Activated CD4-positive, alpha-beta T cell treated with anti-CD3 and anti-CD28 coated beads, Interleukin-2, Interleukin-4, amounts not matched to agents 100 ng/mL and 50 ng/mL, durations not matched to agents 16 hours and 8 hours (primary cell): ENCODE measurements at regions not wholly inside any gene's neighbourhood (a gene's known extent, or its start where the extent isn't known, plus 50 kb on each side); places are given as distances from the start of the nearest gene placed in this dataset.

Experiments used
- DNase-seq: peaks from one replicate; pipeline ENCODE4 v3.0.0-alpha.2; 2020; ENCODE audit warnings: low spot score

- no peak for DNase-seq
These were observed 629.0 kb downstream of the TBC1D22A start for GRCh38 chr22:47391169-47392053.

GRCh38 chr22:47390026-47390970 is 627.8 kb downstream of the TBC1D22A start:
- no peak for DNase-seq

- no peak for DNase-seq
These were observed 626.8 kb downstream of the TBC1D22A start for GRCh38 chr22:47389201-47389600.

- no peak for DNase-seq
These were observed 626.3 kb downstream of the TBC1D22A start for GRCh38 chr22:47388778-47389177.

DNA sequence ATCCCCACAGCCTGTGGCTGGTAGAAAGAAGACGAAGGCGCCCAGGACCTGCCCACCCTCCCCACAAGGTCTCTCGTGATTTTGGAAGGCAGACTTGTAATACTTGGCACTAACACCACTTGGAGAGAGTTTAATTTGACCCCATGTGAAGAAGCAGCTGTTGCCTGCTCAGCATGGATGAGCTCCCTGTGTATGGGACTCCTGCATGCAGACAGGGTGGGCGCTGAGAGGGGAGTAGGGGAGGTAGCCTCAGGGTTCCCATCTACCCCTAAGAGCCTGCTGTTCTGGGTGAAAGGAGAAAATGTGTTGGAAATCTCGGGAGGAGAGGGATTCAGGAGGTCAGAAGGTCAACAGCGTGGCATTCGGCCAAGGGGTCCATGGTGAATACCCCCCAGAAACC is 625.9 kb downstream of the TBC1D22A start:
- DNase-seq: no peak

- no peak for DNase-seq
These were observed 624.5 kb downstream of the TBC1D22A start for GRCh38 chr22:47386812-47387510.

DNA sequence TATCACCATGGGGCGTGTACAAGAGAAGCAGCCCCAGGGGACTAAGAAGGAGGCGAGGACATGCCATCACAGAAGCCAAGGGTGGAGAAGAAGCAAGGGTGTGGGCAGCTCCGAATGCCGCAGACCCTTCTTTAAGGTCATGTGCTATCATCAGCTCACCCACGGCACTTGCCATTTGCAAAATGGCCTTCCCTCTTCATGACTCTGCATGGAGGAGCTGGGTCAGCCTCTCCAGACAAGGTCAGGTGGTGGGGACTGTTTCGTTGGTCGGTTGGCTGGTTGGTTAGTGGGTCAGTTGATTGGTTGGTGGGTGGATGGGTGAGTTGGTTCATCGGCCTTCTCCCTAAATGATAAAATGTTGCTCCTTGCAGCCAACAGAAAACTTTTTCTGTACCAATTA is 622.5 kb downstream of the TBC1D22A start:
- no peak for DNase-seq

- DNase-seq: no peak
These were observed 619.9 kb downstream of the TBC1D22A start for GRCh38 chr22:47382164-47382890.

DNA sequence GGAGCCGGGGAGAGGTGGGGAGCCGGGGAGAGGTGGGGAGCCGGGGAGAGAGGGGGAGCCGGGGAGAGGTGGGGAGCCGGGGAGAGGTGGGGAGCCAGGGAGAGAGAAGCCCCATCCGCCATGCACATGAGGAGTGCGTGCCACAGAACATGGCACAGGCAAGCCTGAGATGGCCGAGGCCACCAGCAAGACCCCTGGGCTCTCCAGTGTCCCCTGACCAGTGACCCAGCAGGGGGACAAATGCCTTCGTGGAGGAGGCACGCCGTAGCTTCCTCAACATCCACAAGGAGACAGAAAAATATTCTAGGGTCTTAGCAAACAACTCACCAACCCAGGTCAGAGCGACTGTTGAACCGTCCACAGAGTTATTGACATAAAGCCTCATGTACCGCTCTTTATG is 618.8 kb downstream of the TBC1D22A start:
- no peak for DNase-seq

DNA sequence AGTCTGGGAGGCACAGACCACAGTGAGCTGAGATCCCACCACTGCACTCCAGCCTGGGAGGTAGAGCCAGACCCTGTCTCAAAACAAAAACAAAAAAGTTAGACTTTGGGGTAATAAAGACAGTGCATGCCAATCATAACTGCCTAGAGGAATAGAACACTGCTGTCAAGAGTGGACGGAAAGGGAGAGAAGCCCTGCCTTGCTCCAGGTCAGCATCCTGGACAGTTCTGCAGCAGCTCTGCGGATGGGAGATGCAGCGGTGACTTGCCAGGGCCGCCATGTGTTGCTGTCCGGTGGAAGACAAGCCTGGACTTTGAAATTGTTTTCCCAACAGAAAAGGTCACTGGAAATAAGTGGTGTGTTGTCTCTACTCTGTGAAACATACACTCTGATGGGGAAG is 618.2 kb downstream of the TBC1D22A start:
- DNase-seq: no peak

DNA sequence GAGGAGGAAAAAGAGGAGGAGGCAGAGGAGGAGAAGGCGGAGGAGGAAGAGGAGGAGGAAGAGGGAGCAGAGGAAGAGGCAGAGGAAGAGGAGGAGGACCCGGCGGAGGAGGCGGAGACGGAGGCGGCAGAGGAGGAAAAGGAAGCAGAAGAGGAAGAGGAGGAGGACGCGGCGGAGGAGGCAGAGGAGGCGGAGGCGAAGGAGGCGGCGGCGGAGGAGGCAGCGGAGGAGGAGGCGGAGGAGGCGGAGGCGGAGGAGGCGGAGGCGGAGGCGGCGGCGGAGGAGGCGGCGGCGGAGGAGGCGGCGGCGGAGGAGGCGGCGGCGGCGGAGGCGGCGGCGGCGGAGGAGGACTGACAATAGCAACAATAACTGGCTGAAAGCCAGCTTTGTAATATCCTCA is 616.6 kb downstream of the TBC1D22A start:
- DNase-seq: no peak

DNA sequence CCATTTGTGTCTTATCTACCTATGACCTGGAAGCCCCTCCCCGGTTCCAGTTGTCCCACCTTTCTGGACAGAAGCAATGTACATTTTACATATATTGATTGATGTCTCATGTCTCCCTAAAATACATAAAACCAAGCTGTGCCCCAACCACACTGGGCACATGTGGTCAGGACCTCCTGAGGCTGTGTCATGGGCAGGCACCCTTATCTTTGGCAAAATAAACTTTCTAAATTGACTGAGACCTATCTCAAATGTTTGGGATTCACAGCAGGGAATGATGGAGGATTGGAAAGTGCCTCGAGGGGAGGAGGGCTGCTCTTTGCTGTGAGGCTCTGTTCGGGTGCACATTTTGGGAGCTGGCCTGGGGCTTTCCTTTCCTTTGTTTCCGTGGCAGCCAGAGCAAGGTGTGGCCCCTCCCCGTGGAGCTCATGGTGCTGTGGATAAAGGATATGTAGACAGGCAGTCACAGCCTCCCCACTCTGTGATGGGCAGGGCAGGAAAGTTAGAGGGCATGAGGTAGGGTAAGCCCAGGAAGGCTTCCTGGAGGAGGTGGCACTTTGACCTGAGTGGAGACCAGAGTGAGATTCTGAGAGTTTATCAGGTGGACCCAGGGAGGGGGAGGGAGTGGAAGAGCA is 615.6 kb downstream of the TBC1D22A start:
- DNase-seq: no peak

DNA sequence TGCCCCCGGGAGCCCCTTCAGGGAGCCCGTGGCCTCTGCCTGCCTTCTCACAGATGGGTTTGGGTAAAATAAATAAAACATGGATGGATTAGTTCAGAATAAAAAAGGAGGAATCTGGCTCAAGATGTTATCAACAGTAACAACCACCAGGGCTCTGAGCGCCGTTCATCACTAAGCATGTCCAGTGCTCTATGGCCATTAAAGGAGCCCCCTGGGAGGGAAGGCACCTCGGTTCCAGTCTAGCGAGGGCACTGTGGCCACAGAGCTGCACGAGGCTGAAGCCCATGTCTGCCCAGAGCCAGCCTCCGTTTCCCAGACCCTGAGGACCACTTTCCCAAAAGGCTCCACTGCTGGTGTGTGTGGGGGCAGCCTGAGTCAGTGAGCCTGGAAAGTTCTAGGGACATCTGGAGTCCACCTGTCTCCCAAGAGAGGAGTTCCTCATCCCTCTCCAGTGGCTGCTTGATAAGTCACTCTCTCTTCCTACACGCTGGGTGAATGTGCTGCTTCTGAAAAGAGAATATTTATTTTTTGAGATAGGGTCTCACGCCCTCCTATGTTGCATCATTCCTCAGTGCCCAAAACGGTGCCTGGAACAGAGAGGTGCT is 614.6 kb downstream of the TBC1D22A start:
- DNase-seq: no peak

GRCh38 chr22:47376322-47376700 is 613.9 kb downstream of the TBC1D22A start:
- DNase-seq: no peak

DNA sequence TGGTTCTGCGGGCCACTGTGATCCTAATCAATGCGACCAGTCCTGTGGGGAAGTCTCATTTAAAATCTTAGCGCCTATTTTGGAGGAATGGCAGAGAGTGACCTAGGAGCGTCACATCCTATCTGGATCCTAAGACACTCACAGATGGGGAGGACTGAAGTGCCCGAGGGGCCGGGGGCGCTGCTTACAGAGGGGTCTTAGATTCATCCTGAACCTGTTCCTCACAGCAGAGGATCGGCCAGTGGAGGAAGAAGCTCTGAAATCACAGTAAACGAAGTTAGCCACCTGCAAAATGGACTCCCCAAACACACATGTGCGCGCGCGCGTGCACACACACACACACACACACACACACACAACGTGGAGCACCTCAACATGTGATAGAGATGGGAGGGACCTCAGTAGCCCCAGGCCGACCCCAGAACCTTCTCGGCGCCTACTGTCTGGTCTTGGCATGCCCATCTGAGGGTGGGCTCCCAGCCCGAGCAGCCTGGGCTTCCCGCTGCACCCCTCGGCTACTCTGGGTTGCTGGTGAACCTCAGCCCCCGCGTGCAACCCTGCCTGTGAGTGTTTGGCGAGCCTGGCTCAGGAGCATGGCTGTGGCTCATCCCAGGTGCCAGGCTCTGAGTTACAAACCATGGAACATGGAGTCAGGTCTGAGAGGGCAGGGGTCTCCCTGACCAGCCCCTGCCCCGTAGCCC is 613.3 kb downstream of the TBC1D22A start:
- DNase-seq: no peak

DNA sequence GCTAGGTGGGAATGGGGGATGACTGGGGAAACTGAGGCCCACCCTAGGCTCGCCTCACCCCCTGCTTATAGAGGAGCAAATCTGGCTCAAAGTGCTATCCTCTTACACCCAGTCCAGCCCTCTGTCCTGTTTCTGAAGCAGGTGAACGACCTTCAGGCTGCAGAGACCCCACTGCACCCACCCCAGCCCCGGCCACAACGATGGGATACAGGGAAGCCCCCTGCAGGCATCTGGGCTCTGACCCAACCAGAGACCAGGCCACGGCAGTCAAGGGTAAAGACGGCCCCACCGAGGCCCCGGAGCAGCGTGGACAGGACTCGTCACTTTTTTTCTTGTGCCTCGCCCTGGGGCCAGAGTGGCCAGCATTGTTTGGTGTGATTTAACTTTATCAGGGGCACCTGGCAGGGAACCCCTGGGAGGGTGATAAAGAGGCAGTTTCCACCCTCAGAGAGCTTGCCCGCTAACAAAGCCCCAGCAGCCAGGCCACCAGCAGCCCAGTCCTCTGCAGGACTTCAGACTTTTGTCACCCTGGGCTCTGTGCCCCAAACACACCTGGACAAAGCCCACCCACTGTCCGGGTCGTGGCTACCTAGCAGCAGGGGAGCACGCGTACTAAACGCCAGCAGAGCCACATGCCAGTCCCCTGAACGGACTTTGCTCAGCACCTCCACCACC is 612.6 kb downstream of the TBC1D22A start:
- no peak for DNase-seq

GRCh38 chr22:47374273-47374771 is 611.9 kb downstream of the TBC1D22A start:
- DNase-seq: no peak

DNA sequence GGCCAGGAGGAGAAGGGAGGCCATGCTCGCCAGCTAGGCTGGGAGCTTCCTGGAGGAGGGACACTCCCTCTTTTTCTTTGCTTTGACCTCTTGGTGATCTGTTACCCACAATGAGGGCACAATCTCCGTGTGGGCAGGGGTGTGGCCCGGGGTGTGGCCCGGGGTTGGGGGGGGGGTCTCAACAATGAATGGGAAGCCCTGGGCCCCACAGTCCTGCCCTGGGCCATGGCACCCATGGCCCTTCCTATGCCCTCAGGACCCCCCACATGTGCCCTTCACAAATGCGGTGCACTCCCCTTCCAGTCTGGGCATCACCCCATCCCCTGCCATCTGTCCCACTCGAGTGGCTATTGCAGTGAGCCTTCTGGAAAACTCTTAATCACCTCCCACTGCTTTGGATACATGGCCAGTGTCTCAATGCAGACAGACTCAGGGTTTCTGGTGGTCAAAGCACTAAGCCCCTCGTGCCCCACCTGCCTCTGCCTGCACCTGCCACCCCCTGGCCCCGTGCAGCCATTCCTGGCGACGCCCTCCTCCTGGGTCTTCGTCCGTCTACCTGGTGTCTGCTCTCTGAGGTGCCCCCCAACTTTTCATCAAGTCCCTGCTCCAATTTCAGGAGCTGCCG is 611.3 kb downstream of the TBC1D22A start:
- no peak for DNase-seq
